ENCODE measurements at regions not wholly inside any gene's neighbourhood (a gene's known extent, or its start where the extent isn't known, plus 50 kb on each side); places are given as distances from the start of the nearest gene placed in this dataset.
A peak's percentile ranks its signal among the peaks of the same experiment; 100 is the strongest.

GRCh38 chr20:60113024-60113724 lies 155.0 kb downstream of the CDH26 start:
- Histone ChIP-seq H3K27me3 (ENCODE audit: low read length) (0 out of 2 replicates have a peak, but pooled peaks cover 3% of the 10 kb centered on the region), H4K20me1 (ENCODE audit: insufficient read depth, low read depth, low read length) (no peaks in the 10 kb centered on the region), H3K9me3 (ENCODE audit: low read length) (no peaks in the 10 kb centered on the region), H3K9ac (ENCODE audit: low read length) (no peak overlapping the region), H3K4me3 (ENCODE audit: low read length) (no peak overlapping the region), H3K4me1 (ENCODE audit: low read length) (no peaks in the 10 kb centered on the region), H3K27ac (ENCODE audit: low read length) (no peak overlapping the region), H3K36me3 (ENCODE audit: insufficient read depth, low read length) (no peaks in the 10 kb centered on the region), H3K9me2 (replicated peaks; ENCODE audit: insufficient read depth, low read length) (no peaks in the 10 kb centered on the region), H2AFZ (ENCODE audit: low read length) (no peak overlapping the region), H3K79me2 (ENCODE audit: low read length) (no peaks in the 10 kb centered on the region), H3K4me2 (ENCODE audit: low read depth, low read length, poor library complexity, severe bottlenecking) (no peak overlapping the region)
- no peak for DNase-seq

- Histone ChIP-seq H3K9me3 (ENCODE audit: low read length) (no peaks in the 10 kb centered on the region), H2AFZ (ENCODE audit: low read length) (no peak overlapping the region), H3K27ac (ENCODE audit: low read length) (no peak overlapping the region), H3K4me1 (ENCODE audit: low read length) (no peaks in the 10 kb centered on the region), H3K4me2 (ENCODE audit: low read depth, low read length, poor library complexity, severe bottlenecking) (no peak overlapping the region), H4K20me1 (ENCODE audit: insufficient read depth, low read depth, low read length) (no peaks in the 10 kb centered on the region), H3K27me3 (ENCODE audit: low read length) (0 out of 2 replicates have a peak, but pooled peaks cover 3% of the 10 kb centered on the region), H3K9me2 (replicated peaks; ENCODE audit: insufficient read depth, low read length) (no peaks in the 10 kb centered on the region), H3K79me2 (ENCODE audit: low read length) (no peaks in the 10 kb centered on the region), H3K9ac (ENCODE audit: low read length) (no peak overlapping the region), H3K4me3 (ENCODE audit: low read length) (no peak overlapping the region), H3K36me3 (ENCODE audit: insufficient read depth, low read length) (no peaks in the 10 kb centered on the region)
- no peak for DNase-seq
Measured at GRCh38 chr20:60113771-60114170, 155.5 kb downstream of the CDH26 start.

GRCh38 chr20:60115451-60115850 lies 157.2 kb downstream of the CDH26 start:
- Histone ChIP-seq H3K27me3 (ENCODE audit: low read length) (no peaks in the 10 kb centered on the region), H3K9me2 (replicated peaks; ENCODE audit: insufficient read depth, low read length) (no peaks in the 10 kb centered on the region), H3K4me2 (ENCODE audit: low read depth, low read length, poor library complexity, severe bottlenecking) (no peak overlapping the region), H3K27ac (ENCODE audit: low read length) (no peak overlapping the region), H3K79me2 (ENCODE audit: low read length) (no peaks in the 10 kb centered on the region), H2AFZ (ENCODE audit: low read length) (no peak overlapping the region), H3K36me3 (ENCODE audit: insufficient read depth, low read length) (no peaks in the 10 kb centered on the region), H3K9ac (ENCODE audit: low read length) (no peak overlapping the region), H4K20me1 (ENCODE audit: insufficient read depth, low read depth, low read length) (no peaks in the 10 kb centered on the region), H3K9me3 (ENCODE audit: low read length) (no peaks in the 10 kb centered on the region), H3K4me3 (ENCODE audit: low read length) (no peak overlapping the region), H3K4me1 (ENCODE audit: low read length) (no peaks in the 10 kb centered on the region)
- DNase-seq: no peak

GRCh38 chr20:60116128-60116909 lies 158.1 kb downstream of the CDH26 start:
- H3K4me2 ChIP-seq (ENCODE audit: low read depth, low read length, poor library complexity, severe bottlenecking): no peak overlapping the region

GRCh38 chr20:60117065-60117464 lies 158.8 kb downstream of the CDH26 start:
- no peak overlapping the region for H3K4me3 ChIP-seq (ENCODE audit: low read length)
- no peaks in the 10 kb centered on the region for H3K9me2 ChIP-seq (replicated peaks; ENCODE audit: insufficient read depth, low read length)
- H2AFZ ChIP-seq (ENCODE audit: low read length): no peak overlapping the region
- H4K20me1 ChIP-seq (ENCODE audit: insufficient read depth, low read depth, low read length): no peaks in the 10 kb centered on the region
- no peaks in the 10 kb centered on the region for H3K4me1 ChIP-seq (ENCODE audit: low read length)
- no peaks in the 10 kb centered on the region for H3K36me3 ChIP-seq (ENCODE audit: insufficient read depth, low read length)
- no peak overlapping the region for H3K27ac ChIP-seq (ENCODE audit: low read length)
- no peaks in the 10 kb centered on the region for H3K27me3 ChIP-seq (ENCODE audit: low read length)
- no peak overlapping the region for H3K9ac ChIP-seq (ENCODE audit: low read length)
- DNase-seq: no peak
- H3K9me3 ChIP-seq (ENCODE audit: low read length): no peaks in the 10 kb centered on the region
- H3K79me2 ChIP-seq (ENCODE audit: low read length): no peaks in the 10 kb centered on the region
- no peak overlapping the region for H3K4me2 ChIP-seq (ENCODE audit: low read depth, low read length, poor library complexity, severe bottlenecking)

More at GRCh38 chr20:60116128-60116909, 158.1 kb downstream of the CDH26 start:
- Histone ChIP-seq H3K36me3 (ENCODE audit: insufficient read depth, low read length) (no peaks in the 10 kb centered on the region), H4K20me1 (ENCODE audit: insufficient read depth, low read depth, low read length) (no peaks in the 10 kb centered on the region), H3K4me3 (ENCODE audit: low read length) (no peak overlapping the region), H3K4me1 (ENCODE audit: low read length) (no peaks in the 10 kb centered on the region), H3K9me3 (ENCODE audit: low read length) (no peaks in the 10 kb centered on the region), H3K9me2 (replicated peaks; ENCODE audit: insufficient read depth, low read length) (no peaks in the 10 kb centered on the region), H3K27ac (ENCODE audit: low read length) (no peak overlapping the region), H2AFZ (ENCODE audit: low read length) (no peak overlapping the region), H3K9ac (ENCODE audit: low read length) (no peak overlapping the region), H3K27me3 (ENCODE audit: low read length) (no peaks in the 10 kb centered on the region), H3K79me2 (ENCODE audit: low read length) (no peaks in the 10 kb centered on the region)
- peak; percentile 88 for DNase-seq

GRCh38 chr20:60121903-60122302 lies 163.7 kb downstream of the CDH26 start:
- Histone ChIP-seq H3K4me3 (ENCODE audit: low read length) (no peak overlapping the region), H3K4me2 (ENCODE audit: low read depth, low read length, poor library complexity, severe bottlenecking) (no peak overlapping the region), H3K27ac (ENCODE audit: low read length) (no peak overlapping the region), H4K20me1 (ENCODE audit: insufficient read depth, low read depth, low read length) (no peaks in the 10 kb centered on the region), H3K9me2 (replicated peaks; ENCODE audit: insufficient read depth, low read length) (no peaks in the 10 kb centered on the region), H3K36me3 (ENCODE audit: insufficient read depth, low read length) (no peaks in the 10 kb centered on the region), H3K27me3 (ENCODE audit: low read length) (no peaks in the 10 kb centered on the region), H3K4me1 (ENCODE audit: low read length) (no peaks in the 10 kb centered on the region), H3K9ac (ENCODE audit: low read length) (no peak overlapping the region), H3K9me3 (ENCODE audit: low read length) (no peaks in the 10 kb centered on the region), H3K79me2 (ENCODE audit: low read length) (no peaks in the 10 kb centered on the region), H2AFZ (ENCODE audit: low read length) (no peak overlapping the region)
- DNase-seq: no peak

GRCh38 chr20:60122671-60123070 lies 164.4 kb downstream of the CDH26 start:
- H3K4me2 ChIP-seq (ENCODE audit: low read depth, low read length, poor library complexity, severe bottlenecking): no peak overlapping the region
- H3K4me1 ChIP-seq (ENCODE audit: low read length): no peaks in the 10 kb centered on the region
- no peaks in the 10 kb centered on the region for H4K20me1 ChIP-seq (ENCODE audit: insufficient read depth, low read depth, low read length)
- no peak overlapping the region for H2AFZ ChIP-seq (ENCODE audit: low read length)
- H3K9me2 ChIP-seq (replicated peaks; ENCODE audit: insufficient read depth, low read length): no peaks in the 10 kb centered on the region
- no peaks in the 10 kb centered on the region for H3K9me3 ChIP-seq (ENCODE audit: low read length)
- no peak overlapping the region for H3K9ac ChIP-seq (ENCODE audit: low read length)
- H3K79me2 ChIP-seq (ENCODE audit: low read length): no peaks in the 10 kb centered on the region
- H3K27me3 ChIP-seq (ENCODE audit: low read length): no peaks in the 10 kb centered on the region
- H3K27ac ChIP-seq (ENCODE audit: low read length): no peak overlapping the region
- no peaks in the 10 kb centered on the region for H3K36me3 ChIP-seq (ENCODE audit: insufficient read depth, low read length)
- H3K4me3 ChIP-seq (ENCODE audit: low read length): no peak overlapping the region
- DNase-seq: no peak

GRCh38 chr20:60123096-60123495 lies 164.9 kb downstream of the CDH26 start:
- Histone ChIP-seq H3K36me3 (ENCODE audit: insufficient read depth, low read length) (no peaks in the 10 kb centered on the region), H3K9me2 (replicated peaks; ENCODE audit: insufficient read depth, low read length) (no peaks in the 10 kb centered on the region)
- DNase-seq: no peak

More at GRCh38 chr20:60123096-60123495, 164.9 kb downstream of the CDH26 start:
- Histone ChIP-seq H3K27me3 (ENCODE audit: low read length) (no peaks in the 10 kb centered on the region), H4K20me1 (ENCODE audit: insufficient read depth, low read depth, low read length) (no peaks in the 10 kb centered on the region), H3K9me3 (ENCODE audit: low read length) (no peaks in the 10 kb centered on the region), H3K4me2 (ENCODE audit: low read depth, low read length, poor library complexity, severe bottlenecking) (no peak overlapping the region), H3K4me1 (ENCODE audit: low read length) (no peaks in the 10 kb centered on the region), H3K4me3 (ENCODE audit: low read length) (no peak overlapping the region), H2AFZ (ENCODE audit: low read length) (no peak overlapping the region), H3K27ac (ENCODE audit: low read length) (no peak overlapping the region), H3K79me2 (ENCODE audit: low read length) (no peaks in the 10 kb centered on the region), H3K9ac (ENCODE audit: low read length) (no peak overlapping the region)
